ENCODE measurements at regions not wholly inside any gene's neighbourhood (a gene's known extent, or its start where the extent isn't known, plus 50 kb on each side); places are given as distances from the start of the nearest gene placed in this dataset.

DNA sequence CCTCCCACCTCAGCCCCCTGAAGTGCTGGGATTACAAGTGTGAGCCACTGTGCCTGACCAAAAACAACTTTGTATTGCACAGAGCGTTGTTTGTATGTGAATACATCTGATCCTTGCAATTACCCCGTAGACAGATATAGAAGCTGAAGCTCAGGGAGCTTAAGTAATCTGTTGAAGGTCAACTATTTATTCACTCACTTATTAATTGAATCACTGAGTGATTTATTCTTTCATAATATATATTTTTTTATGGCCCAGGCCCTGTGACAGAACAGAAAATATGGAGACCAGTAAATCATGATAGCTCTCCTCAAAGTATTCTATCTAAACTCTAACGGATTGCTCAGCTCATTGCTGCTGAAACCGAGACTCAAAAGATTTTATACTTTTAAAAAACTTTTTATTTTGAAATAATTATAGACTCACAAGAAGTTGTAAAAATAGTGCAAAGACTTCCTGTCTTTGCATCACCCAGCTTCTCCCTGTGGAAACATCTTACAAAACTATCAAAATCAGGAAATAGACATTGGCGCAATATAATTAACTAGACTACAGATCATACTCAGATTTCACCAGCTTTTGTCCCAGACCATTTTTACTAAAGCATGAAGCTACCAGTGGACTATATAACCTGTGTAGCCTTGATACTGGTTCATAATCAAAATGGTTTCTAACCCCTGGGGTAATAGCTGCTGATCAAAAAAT lies 466.1 kb downstream of the PDCD6IP start:
- DNase-seq (no peak), ATAC-seq (no peak)
- TF ChIP-seq, protein P1, sequence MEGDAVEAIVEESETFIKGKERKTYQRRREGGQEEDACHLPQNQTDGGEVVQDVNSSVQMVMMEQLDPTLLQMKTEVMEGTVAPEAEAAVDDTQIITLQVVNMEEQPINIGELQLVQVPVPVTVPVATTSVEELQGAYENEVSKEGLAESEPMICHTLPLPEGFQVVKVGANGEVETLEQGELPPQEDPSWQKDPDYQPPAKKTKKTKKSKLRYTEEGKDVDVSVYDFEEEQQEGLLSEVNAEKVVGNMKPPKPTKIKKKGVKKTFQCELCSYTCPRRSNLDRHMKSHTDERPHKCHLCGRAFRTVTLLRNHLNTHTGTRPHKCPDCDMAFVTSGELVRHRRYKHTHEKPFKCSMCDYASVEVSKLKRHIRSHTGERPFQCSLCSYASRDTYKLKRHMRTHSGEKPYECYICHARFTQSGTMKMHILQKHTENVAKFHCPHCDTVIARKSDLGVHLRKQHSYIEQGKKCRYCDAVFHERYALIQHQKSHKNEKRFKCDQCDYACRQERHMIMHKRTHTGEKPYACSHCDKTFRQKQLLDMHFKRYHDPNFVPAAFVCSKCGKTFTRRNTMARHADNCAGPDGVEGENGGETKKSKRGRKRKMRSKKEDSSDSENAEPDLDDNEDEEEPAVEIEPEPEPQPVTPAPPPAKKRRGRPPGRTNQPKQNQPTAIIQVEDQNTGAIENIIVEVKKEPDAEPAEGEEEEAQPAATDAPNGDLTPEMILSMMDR (IDR thresholded peaks at IDR 0.05), result no peak
- Histone ChIP-seq H3K27ac (no peak overlapping the region), H3K4me3 (no peak overlapping the region), H3K4me1 (peaks cover 0 to 9% of the 10 kb centered on the region in 2 donors), H3K9me3 (no peaks in the 10 kb centered on the region), H3K36me3 (no peaks in the 10 kb centered on the region), H3K27me3 (no peaks in the 10 kb centered on the region)
- intact Hi-C loops (cut with DNase I), result no loop called here

DNA sequence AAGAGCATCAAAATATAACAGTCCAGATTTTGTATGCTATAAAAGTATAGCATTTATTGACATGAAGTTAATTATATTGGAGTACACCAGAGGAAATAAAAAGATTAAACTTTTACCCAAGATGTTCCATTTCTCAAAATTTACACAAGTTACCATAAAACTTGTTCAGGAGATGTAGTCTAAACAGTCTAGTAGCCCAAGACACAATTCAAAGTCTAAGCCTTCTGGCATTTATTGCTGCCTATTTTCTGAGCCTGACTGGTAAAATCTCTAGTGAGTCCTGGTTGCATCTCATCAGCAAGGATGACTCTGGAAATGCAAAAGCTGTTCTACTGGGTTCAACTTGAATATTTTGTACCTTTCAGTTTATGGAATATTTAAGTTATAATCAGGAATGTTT lies 468.7 kb downstream of the PDCD6IP start:
- H3K27ac ChIP-seq, result no peak overlapping the region
- no peaks in the 10 kb centered on the region for H3K27me3 ChIP-seq
- H3K36me3 ChIP-seq, result no peaks in the 10 kb centered on the region
- no peak overlapping the region for H3K4me3 ChIP-seq
- DNase-seq (no peak), ATAC-seq (no peak)
- no peaks in the 10 kb centered on the region for H3K9me3 ChIP-seq
- peaks cover 0 to 9% of the 10 kb centered on the region in 2 donors for H3K4me1 ChIP-seq
- TF ChIP-seq, protein P1 (IDR thresholded peaks at IDR 0.05), result no peak
- intact Hi-C loops (cut with DNase I), result no loop called here

DNA sequence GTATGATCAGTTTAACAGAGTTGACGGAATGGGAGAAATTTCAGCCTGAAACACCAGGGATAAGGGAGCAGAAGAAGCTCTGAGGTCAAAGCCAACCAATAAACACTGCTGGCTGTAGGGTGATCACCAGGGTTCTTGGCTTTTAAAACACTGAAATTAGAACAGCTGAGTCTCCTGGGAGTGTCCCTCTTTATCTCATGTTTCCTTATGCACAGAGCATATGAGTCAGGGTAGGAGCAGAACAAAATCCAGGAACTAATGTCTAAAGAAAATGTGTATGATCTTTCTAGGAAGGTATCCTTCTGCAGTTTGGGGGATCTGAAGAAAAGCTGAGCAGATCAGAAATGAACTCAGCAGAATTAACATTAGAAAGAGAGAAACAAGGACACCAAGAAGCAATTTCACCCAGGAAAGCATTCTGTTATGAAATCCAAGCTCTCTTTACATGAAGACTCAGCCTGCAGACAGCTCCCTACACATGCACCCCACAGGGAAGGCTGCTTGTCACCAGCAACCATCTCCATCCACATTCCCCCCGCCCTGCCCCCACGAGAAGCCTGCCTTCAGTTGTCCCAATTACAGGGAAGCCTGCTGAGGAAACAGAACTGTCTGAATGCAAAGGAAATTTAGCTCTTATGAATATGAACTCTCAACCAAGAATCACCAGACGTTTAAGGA lies 469.7 kb downstream of the PDCD6IP start:
- Histone ChIP-seq H3K4me1 (peaks cover 0 to 5% of the 10 kb centered on the region in 2 donors), H3K9me3 (no peaks in the 10 kb centered on the region), H3K4me3 (no peak overlapping the region), H3K36me3 (no peaks in the 10 kb centered on the region), H3K27me3 (no peaks in the 10 kb centered on the region), H3K27ac (no peak overlapping the region)
- intact Hi-C loops (cut with DNase I), result no loop called here
- TF ChIP-seq, protein P1 (IDR thresholded peaks at IDR 0.05), result no peak
- peak; percentile 47 for ATAC-seq
- no peak for DNase-seq

DNA sequence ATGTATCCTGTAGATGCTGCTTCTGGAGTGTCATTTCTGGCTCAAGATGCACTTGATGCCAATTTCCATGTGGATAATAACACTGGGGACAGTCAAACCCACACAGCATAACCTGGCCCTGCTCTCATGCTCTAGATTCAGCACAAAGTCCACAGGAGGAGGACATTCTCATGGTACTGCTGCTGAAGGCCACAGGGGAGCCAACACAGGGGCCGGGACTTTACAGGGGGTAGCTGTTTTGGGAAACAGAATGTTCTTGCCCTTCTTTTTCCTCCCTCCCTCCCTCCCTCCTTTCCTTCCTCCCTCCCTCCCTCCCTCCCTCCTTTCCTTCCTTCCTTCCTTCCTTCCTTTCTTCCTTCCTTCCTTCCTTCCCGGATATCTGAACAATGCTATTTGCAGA lies 477.4 kb downstream of the PDCD6IP start:
- no peaks in the 10 kb centered on the region for H3K36me3 ChIP-seq
- no peaks in the 10 kb centered on the region for H3K4me1 ChIP-seq
- ATAC-seq (no peak), DNase-seq (no peak)
- H3K27ac ChIP-seq, result no peak overlapping the region
- H3K4me3 ChIP-seq, result no peak overlapping the region
- H3K27me3 ChIP-seq, result no peaks in the 10 kb centered on the region
- TF ChIP-seq, protein P1 (IDR thresholded peaks at IDR 0.05), result no peak
- no peaks in the 10 kb centered on the region for H3K9me3 ChIP-seq
- intact Hi-C loops (cut with DNase I), result no loop called here

DNA sequence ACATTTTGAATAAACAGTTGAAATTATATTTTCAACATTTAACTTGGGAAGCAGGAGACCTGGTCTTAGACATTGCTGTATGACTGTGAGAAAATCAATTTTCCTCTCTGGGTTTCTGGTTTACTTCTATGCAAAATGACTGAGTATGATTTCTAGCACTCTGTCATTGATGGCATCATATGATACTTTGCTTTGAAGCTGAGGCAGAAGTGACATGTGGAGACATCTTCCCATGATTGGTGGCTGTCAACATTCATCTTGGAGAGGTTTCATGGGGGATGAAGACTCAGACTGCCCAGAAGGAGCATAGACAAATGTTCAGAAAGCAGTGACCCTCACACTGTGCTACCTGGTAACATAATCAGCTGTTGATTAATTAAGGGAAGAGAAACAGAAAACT lies 477.9 kb downstream of the PDCD6IP start:
- intact Hi-C loops (cut with DNase I), result no loop called here
- Histone ChIP-seq H3K27me3 (no peaks in the 10 kb centered on the region), H3K27ac (no peak overlapping the region), H3K4me3 (no peak overlapping the region), H3K4me1 (no peaks in the 10 kb centered on the region), H3K36me3 (no peaks in the 10 kb centered on the region), H3K9me3 (no peaks in the 10 kb centered on the region)
- ATAC-seq (no peak), DNase-seq (no peak)
- TF ChIP-seq, protein P1 (IDR thresholded peaks at IDR 0.05), result no peak

Data from left lung (tissue), 4 donors.